GM18907 (cell line): ENCODE measurements at regions not wholly inside any gene's neighbourhood (a gene's known extent, or its start where the extent isn't known, plus 50 kb on each side); places are given as distances from the start of the nearest gene placed in this dataset.

ENCODE experiments used
- ATAC-seq: cut with Tn5 transposase; IDR thresholded peaks from one replicate; pipeline ENCODE4 v1.9.1; 2021; ENCODE audit warnings: mild to moderate bottlenecking, moderate library complexity; ENCODE audit not compliant: unreplicated experiment

DNA sequence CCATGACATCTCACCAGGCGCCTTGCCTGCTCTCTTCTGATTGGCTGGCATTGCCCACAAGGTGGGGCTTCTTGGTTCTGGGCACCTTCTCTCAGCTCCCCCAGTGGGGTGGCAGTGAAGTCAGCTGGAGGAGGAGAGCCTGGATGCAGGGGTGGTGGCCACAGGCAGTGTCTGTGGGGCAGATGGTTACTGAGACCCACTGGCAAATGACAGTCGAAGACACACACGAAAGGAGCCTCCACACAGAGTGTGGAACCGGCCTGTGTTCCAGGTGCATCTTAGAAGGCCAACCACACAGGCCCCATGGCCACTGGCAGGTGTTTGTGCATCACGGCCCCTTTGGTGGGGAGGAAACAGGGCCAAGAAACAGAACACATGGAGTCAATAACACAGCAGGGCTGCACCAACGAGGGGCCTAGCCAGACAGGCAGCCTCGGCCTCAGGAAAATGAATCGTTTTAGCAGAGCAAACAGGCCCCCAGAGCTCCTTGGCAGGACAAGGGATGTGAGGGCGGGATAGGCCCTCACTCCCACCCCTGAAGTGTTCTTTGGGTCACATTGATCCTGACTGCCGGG lies 683.4 kb downstream of the TBC1D22A start:
- ATAC-seq, result no peak

DNA sequence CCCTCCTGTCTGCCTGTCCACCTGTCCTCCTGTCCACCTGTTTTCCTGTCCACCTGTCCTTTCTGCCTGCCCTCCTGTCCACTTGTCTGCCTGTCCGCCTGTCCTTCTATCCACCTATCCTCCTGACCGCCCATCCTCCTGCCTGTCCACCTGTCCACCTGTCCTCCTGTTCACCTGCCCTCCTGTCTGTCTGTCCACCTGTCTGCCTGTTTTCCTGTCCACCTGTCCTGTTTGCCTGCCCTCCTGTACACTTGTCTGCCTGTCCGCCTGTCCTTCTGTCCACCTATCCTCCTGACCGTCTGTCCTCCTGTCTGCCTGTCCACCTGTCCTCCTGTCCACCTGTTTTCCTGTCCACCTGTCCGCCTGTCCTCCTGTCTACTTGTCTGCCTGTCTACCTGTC lies 682.8 kb downstream of the TBC1D22A start:
- ATAC-seq, result no peak

DNA sequence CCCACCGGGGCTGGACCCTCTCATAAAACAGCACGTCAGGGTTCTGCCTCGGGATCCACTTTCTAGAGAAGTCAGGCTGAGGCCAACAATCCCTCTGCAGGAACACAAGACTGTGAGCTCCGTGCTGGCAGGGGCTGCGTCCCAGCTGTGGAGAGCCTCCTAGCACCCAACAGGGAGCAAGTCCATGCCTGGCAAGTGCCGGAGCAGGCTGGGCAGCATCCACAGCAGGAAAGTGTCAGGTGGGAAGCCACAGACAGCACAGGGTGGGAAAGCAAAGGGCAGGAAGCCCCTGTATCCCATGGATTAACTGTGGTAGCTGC lies 682.3 kb downstream of the TBC1D22A start:
- no peak for ATAC-seq

DNA sequence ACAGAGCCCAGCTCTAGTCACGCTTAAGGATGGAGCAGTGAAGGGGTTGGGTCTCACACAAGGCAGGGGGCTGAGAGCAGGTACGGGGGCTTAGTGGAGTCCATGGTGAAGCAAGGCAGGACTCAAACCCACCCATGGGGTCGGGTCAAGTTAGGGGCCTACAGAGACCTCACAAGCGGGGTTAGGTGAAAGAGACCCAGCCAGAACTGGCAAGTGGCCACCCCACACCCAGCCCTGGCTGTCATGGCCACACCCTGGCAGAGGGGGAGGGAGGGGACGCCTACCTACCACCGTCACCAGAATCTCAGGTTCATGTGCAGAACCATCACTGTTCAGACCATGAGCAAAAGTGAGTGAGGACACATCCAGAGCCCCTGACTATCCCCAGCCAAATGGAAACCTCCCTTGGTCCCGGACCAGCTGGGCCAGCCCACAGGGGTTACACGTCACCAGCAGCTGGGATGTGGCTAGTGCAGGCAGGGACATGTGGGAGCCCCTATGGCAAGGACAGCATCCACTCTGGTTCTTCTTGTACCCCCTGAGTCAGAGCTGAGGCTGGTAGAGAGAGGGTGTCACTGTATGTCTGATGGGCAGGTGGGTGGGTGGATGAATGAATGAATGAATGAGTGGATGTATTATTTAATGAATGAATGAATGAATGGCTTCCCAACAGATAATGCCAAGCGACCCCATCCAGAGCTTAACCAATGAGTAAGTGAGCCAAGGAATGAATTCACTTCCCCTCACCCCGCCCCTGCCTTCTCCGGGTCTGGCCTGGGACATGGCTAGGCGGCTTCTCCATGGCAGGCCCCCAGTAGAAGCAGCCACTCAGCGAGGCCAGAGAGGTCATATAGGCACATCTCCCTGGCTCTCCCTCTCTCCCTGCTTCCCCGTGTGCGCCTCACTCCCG lies 681.6 kb downstream of the TBC1D22A start:
- ATAC-seq, result no peak

DNA sequence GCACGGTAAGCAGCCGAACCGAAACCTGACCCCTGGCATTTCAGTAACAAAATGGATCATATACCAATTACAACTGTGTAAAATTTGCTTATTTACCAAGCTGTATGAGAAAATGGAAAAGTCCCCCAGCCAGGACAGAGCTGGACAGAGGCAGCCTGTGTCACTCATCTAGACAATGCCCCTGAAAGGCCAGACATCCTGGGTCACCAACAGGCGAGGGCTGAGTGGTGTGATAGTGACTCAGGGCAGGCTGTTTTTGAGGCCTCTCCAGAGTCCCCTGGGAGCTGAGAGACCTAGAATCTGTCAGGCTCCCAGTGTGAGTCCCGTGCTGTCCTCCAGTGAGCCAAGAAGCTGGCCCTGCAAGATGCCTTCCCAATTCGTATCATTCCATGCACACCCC lies 680.4 kb downstream of the TBC1D22A start:
- ATAC-seq, result no peak

DNA sequence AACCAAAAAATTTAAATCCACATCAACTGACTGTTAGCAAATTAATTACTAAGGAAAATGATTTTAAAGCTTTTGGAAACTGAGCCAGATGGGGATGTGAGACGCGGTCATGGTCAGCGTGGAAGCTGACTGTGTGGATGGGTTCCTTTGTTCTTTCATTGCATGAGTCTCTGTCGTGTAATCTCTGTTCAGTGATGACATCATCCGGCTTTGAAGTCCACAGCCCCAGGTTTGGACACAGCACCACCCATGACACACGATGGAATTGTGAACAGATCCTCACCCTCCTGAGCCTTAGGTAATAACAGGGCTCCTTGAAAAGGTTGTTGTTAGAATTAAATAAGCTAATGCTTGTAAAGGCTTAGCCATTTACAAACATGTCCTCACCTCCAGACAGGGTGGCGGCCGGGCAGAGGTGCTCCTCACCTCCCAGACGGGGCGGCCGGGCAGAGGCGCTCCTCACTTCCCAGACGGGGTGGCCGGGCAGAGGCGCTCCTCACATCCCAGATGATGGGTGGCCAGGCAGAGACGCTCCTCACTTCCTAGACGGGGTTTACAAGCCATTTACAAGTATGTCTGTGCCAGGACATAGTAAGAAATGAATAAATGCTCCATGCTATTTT lies 677.3 kb downstream of the TBC1D22A start:
- ATAC-seq, result no peak

DNA sequence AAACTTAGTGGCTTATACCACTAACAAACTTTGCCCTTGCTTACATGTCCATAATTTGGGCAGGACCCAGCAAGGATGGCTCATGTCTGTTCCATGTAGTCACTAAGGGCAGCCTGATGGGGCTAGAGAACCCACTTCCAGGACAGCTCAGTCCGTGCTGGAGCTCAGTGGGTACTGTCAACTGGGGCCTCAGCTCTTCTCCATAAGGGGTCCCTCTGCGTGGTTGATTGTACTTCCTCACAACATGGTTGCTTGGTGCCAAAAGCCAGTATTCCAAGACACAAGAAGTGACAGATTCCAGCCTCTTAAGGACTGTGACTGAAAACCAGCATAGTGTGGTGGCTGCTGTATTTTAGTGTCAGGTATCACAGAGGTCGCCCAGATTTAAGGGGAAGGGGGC lies 675.2 kb downstream of the TBC1D22A start:
- no peak for ATAC-seq

DNA sequence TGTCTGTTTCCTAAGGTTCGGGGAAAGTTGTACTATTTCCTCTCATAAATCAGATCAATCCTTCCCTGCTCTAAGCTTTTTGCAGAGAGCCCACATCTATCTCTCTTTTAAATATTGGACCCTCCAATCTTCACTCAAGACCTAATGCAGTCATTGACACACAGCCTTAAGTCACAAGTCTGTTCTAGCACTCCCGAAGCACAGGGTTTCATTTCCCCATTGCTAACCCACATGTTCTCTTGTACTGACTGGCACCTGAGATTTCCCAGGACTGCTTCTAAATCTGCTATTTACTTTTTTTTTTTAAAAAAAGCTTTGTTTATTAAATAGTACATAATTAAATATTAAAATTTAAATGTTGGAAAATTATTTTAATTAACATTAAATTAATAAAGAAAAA lies 674.7 kb downstream of the TBC1D22A start:
- ATAC-seq, result no peak

DNA sequence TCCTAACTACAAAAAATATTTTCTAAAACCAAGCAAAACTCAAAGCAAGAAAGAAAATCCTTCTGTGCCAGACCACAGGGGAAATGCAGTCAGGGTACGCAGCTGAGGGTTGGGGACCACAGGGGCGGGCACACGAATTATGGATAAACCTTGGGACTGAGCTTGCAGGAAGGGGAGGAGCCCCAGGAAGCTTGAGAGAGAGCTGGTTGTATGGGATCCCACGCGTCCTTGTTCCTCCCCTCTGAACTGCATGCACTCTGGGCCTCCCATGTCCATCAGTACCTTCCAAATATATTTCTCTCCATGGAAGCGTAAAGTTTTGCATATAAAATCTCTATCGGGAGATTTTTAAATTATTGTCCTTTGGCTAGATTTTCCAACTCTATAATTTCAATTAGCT lies 673.4 kb downstream of the TBC1D22A start:
- no peak for ATAC-seq

DNA sequence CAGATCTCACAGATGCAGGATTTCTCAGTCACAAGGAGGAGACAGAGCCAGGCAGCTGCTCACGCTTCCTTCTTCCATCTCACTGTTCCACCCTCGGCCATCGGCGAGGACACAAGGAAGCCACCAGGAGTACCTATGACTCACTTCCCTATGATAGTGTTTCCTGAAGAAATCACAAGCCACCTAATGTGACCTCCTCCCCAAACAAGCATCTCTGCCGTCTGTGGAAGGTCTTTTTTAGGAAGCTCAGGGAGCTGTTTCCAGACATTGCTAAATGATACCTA lies 672.7 kb downstream of the TBC1D22A start:
- ATAC-seq, result no peak

DNA sequence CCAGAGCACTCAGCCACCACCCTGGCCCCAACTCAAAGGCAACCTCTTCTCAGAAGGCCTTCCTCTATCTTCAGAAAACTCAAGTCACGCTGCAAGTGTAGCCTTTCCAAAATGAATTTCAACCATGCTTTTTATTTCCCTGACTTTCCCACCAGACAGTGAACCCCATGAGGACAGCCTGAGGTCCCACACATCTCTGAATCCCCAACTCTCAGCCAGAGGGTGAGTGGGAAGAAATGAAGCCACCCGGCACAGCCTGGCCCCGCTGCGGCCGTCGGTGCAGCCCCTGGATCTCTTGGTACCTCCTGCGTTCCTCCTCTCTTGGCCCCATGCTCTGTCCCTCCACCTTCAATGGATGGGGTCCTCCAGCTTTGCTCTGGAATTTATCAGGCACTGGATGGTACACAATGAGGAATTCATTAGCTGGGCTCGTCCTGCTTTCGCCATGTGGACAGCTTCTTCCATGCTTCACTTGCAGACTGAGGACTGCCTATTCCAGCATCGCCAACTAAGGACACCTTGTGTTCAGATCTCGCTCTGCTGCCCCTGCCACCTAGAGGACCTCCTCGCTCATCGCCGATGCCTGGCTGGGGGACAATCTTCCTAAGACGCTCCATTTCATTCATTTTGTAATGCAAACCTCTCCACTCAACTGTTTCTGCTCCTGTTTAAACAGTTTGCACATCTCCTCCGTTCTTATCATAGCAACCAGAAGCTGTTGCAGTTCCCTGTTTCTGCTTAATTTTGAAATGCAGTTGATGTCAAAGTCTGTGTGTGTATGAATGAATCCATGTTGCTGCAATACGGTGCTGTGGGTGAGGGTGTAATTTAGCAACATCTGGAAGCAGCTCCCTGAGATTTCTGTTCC lies 672.1 kb downstream of the TBC1D22A start:
- no peak for ATAC-seq

DNA sequence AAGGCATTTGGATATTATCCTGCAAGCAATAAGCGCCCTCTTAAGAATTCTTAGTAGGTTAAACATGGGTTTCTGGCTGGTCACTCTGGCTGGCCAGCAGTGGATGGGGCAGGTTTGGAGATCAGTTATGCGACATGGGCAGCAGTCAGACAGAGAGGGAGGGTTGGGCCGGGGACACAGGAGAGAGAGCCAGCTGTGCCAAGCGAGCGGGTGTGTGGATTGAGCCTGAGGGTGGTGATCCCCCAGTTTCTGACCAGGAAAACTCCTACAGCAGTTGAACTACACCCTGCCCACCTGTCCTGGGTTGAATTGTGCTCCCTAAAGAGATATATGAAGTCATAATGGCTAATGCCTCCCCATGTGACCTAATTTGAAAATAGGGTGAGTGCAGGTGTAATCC lies 671.2 kb downstream of the TBC1D22A start:
- ATAC-seq, result no peak

DNA sequence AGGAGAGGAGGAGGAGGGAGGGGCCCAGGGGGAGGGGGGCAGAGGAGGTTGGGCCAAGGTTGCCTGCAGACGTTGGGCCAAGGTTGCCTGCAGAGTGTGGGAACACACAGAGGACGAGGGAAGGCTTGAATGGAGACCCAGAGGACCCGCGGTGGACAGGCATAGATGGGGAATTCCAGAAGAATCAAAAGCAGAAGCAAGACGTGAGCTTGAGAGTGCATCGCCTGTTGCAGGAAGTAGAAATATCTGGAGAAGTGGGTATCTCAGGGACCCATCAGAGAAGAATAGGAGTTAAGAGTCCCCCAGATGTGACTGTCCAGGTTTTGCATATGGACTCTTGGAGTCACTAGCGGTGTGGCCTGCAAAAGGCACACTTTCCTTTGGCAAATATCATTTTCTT lies 670.2 kb downstream of the TBC1D22A start:
- ATAC-seq, result no peak

DNA sequence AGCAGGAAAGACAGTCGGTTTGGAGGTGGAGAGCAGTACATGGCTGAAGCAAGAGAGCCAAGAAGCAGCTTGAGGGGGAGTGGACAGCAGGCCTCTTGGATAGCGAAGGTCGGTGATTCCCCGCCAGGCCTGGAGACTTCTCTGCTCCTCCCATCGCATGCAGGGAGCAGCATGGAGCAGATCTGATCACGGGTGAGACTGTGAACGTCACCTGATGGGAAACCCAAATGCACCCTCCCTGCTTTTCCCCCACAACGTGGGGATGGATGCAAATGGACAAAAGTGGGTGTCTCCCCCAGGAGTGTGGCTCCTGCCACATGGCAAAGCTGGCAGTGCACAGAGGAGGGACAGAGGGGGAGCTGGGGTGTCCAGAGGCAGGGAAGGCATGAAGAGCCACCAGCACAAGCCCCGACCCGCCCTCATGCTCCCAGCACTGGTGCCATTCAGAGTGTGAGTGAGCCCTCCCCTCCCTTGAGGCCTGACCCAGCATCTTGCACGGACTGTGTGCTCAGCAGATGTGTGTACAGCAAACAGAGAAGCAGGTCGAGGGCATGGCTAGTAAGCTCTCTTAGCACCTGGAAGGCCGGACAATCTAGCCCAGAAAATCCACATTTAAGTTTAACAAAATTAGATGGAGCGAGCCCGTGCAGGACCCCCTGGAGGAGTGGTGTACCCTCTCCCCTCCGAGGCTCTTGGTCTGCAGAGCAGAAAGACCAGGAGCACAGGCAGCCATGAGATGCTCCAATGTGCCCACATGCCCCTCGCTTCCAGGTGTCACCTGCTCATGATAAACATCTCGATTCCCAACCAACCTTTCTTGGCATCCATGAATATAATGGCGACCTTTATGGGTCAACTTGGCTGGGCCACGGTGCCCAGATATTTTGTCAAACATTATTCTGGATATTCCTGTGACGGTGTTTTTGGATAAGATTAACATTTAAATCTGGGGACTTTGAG lies 661.7 kb downstream of the TBC1D22A start:
- no peak for ATAC-seq

DNA sequence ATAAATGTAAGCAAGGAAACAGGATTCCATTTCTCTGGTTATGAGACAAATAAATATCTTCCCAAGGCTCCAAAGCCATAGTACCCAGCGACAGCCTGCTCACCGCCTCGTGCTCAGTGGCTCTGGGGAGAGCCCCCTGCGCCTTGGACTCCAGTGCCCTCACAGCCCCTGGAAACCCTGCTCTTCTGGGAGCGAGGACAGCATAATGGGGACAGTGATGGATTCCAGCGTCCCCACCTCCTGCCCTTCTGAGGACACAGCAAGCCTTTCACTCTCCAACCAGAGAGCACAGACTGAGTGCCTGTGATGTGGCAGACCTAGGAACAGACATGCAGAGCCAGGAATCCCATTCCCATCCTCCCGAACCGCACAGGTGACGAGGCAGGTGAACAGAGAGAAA lies 660.8 kb downstream of the TBC1D22A start:
- ATAC-seq, result no peak

DNA sequence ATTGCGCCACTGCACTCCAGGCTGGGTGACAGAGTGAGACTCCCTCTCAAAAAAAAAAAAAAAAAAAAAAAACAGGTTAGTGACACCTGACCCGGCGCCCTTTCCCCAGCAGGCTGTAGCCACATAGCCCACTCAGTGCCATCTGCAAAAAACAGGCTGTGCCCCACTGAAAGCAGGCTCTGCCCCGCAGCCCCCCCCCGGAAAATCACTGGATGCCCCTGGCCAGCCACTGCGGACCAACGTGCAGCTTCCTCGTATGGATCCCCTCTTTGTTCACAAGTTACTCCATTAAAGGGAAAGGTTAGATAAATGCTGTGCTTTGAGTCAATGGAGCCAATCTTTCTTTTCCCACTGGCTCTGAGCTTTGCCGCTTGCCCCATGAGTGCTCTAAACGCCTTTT lies 660.3 kb downstream of the TBC1D22A start:
- ATAC-seq, result no peak

DNA sequence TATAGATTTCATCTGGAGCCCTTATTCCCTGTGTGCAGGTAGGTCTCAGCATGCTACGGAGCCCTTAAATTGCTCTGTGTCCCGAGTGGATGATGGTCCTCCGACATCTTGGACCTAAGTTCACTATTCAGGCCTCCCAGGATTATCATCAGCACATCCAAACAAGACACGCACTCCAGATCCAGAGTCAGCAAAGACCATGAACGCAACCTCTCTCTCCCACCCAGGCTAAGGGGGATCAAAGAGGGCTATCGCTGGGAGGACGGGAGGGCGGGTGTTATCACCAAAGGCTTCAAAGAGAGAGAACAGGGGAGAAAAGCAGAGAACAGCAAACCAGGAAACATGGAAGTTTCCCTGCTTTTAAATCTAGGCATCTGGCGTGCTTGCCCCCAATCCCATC lies 659.4 kb downstream of the TBC1D22A start:
- ATAC-seq, result no peak

DNA sequence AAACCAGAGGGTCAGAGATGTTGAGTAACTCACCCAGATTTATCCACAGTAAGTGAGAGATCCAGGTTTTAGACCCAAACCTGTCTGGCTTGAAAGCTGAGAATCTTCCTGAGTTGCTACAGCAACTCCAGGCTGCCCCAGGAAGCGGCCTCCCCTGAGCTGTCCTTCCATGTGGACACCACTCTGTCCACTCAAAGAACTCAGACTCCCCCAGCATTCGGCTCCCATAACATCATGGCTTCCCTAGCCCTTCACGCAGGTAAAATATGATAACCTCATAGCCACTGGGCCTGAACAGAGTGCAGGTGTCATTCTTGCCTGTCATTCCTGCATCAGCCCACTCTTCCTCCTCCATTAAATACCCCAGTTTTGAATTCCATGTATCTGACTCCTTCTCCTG lies 657.8 kb downstream of the TBC1D22A start:
- no peak for ATAC-seq

DNA sequence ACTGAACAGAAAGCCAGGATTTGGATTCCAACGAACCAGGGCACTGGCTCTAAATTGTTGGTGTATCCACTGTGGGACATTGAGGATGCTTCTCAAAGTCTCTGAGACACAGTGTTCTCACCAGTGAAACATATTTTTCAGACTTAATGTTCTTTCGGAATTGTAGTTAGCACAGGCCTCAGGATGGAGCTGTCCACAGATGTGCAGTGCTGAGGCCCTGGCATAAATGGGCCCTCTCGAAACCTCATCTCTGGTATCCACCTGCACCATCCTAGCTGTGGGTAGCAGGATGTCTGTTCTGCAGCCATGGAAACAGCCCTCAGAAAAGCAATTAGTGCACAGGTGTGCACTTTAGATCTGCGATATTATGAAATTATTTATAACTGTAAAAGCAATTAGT lies 656.8 kb downstream of the TBC1D22A start:
- no peak for ATAC-seq

DNA sequence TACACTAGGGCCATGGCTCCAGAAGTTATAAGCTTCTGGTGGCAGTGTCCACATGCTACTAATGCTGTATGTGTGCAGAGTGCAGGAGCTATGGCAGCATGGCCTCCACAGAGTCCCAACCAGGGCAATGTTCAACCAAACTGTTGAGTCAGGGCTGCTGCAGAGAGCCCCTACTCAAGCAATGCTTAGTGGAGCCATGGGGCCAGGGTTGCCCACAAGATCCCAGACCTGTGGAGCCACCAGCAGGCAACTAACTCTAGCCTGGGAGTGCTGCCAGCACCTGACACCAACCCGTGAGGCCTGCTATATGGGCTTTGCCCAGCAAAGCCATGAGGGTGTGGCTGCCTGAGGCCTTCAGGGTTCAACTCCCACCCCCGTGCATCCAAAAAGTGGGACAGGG lies 655.2 kb downstream of the TBC1D22A start:
- no peak for ATAC-seq

DNA sequence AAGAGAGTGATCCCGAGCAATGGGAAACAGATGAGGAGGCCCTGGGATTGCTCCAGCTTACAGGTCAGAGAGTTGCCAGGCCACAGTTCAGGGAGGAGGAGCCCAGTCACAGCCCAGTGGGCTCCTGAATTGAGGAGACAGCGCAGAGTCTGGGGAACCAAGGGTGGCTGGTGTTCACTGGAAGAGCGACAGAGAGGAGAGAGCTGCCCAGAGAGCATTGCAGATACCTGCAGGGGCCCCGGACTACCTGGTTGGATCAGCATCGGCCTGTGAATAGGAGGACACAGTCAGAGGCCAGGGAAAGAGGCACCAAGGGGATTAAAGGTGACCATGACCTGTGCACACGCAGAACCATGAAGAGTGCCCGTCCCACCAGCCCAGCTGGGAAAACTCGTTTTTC lies 648.6 kb downstream of the TBC1D22A start:
- no peak for ATAC-seq
